ENCODE measurements at regions not wholly inside any gene's neighbourhood (a gene's known extent, or its start where the extent isn't known, plus 50 kb on each side); places are given as distances from the start of the nearest gene placed in this dataset.

DNA sequence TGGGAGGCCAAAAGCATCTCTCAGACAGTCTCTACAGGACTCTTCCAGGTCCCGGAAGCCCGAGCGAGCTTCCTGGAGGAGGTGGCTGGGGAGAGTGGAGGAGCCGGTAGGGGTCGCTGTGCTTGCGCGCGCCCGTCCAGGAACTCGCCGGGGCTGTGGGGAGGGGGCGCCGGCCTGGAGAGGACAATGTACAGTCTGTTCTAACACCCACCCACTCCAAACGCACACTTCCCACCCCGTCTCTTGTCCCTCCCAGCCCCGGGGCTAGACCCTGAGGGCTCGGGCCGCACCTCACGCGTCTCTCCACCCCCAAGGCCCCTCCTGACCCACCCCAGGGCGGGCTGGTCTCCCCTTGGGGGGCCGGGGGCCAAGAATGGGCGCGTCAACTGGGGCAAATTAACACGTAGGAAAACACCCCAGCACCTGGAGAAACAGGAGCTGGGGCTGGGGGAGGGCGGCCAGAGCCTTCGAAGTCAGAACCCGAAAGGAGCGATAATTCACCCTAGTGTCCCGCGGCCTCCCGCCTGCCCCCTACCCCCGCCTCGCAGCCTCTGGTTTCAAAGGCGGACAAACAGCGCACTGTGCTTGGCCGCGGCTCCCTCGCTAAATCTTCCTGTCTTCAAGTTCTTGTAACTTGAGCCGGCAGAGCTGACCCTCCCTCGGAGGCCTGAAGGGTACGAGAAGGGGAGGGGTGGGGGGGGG is 103.2 kb upstream of the FOXP4 start:
- no peak for DNase-seq
- Histone ChIP-seq H3K27me3 (peaks cover 4% of the 10 kb centered on the region), H3K4me1 (peaks cover 13% of the 10 kb centered on the region), H3K4me3 (peak overlapping the region; percentile 23), H3K36me3 (no peaks in the 10 kb centered on the region), H3K9me3 (no peaks in the 10 kb centered on the region), H3K27ac (no peak overlapping the region)
- intact Hi-C loops (cut with DNase I), result no loop called here
- TF ChIP-seq, protein P1, sequence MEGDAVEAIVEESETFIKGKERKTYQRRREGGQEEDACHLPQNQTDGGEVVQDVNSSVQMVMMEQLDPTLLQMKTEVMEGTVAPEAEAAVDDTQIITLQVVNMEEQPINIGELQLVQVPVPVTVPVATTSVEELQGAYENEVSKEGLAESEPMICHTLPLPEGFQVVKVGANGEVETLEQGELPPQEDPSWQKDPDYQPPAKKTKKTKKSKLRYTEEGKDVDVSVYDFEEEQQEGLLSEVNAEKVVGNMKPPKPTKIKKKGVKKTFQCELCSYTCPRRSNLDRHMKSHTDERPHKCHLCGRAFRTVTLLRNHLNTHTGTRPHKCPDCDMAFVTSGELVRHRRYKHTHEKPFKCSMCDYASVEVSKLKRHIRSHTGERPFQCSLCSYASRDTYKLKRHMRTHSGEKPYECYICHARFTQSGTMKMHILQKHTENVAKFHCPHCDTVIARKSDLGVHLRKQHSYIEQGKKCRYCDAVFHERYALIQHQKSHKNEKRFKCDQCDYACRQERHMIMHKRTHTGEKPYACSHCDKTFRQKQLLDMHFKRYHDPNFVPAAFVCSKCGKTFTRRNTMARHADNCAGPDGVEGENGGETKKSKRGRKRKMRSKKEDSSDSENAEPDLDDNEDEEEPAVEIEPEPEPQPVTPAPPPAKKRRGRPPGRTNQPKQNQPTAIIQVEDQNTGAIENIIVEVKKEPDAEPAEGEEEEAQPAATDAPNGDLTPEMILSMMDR (IDR thresholded peaks at IDR 0.05), result peak; percentile 48
- ATAC-seq, result peak; percentile 51

- Histone ChIP-seq H3K4me1 (peaks cover 13% of the 10 kb centered on the region), H3K27me3 (peaks cover 4% of the 10 kb centered on the region), H3K36me3 (no peaks in the 10 kb centered on the region), H3K27ac (no peak overlapping the region), H3K9me3 (no peaks in the 10 kb centered on the region), H3K4me3 (no peak overlapping the region)
- intact Hi-C loops (cut with DNase I), result no loop called here
- TF ChIP-seq, protein P1 (IDR thresholded peaks at IDR 0.05), result no peak
- ATAC-seq, result no peak
- DNase-seq, result no peak
These were observed 102.3 kb upstream of the FOXP4 start for GRCh38 chr6:41443616-41444525.

DNA sequence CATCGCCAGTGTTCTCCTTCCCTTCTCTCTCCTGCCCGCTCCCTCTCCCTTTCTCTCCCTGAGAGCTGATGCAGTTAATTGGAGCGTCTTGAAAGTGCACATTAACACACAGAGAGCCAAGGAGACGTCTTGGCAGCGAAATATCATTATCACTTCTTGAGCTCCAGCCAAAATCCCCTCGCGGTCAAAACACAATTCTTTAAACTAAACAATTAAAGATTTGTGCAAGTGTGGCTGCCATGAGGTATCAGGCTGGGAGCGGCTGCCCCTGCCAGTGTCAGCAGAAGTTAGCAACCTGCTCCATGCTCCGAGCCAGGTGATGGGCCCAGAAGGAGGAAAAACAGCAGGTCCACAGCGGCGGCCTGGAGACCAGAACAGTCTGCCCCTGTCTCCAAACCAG is 100.9 kb upstream of the FOXP4 start:
- Histone ChIP-seq H3K4me1 (peaks cover 13% of the 10 kb centered on the region), H3K27ac (no peak overlapping the region), H3K4me3 (no peak overlapping the region), H3K27me3 (peaks cover 4% of the 10 kb centered on the region), H3K9me3 (no peaks in the 10 kb centered on the region), H3K36me3 (no peaks in the 10 kb centered on the region)
- ATAC-seq (no peak), DNase-seq (no peak)
- TF ChIP-seq, protein P1 (IDR thresholded peaks at IDR 0.05), result no peak
- intact Hi-C loops (cut with DNase I), result no loop called here

DNA sequence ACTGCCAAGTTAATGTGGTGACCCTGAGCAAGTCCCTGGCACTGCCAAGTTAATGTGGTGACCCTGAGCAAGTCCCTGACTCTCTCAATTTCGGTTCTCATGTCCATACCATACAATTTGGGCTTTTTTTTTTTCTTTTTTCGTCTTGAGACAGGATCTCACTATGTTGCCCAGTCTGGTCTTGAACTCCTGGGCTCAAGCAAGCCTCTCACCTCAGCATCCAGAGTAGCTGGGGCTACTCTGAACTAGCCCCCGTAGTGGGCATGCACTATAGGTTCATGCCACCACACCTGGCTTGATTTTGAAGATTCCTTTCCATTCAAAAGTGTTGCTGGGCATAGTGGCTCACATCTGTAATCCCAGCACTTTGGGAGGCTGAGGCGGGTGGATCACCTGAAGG is 100.0 kb upstream of the FOXP4 start:
- Histone ChIP-seq H3K9me3 (no peaks in the 10 kb centered on the region), H3K4me3 (no peak overlapping the region), H3K27ac (no peak overlapping the region), H3K36me3 (no peaks in the 10 kb centered on the region), H3K4me1 (peaks cover 13% of the 10 kb centered on the region), H3K27me3 (peaks cover 4% of the 10 kb centered on the region)
- ATAC-seq (no peak), DNase-seq (no peak)
- TF ChIP-seq, protein P1 (IDR thresholded peaks at IDR 0.05), result no peak
- intact Hi-C loops (cut with DNase I), result no loop called here

- no peaks in the 10 kb centered on the region for H3K36me3 ChIP-seq
- ATAC-seq (no peak), DNase-seq (no peak)
- peaks cover 13% of the 10 kb centered on the region for H3K4me1 ChIP-seq
- intact Hi-C loops (cut with DNase I), result no loop called here
- no peak overlapping the region for H3K4me3 ChIP-seq
- H3K9me3 ChIP-seq, result no peaks in the 10 kb centered on the region
- peaks cover 4% of the 10 kb centered on the region for H3K27me3 ChIP-seq
- TF ChIP-seq, protein P1 (IDR thresholded peaks at IDR 0.05), result no peak
- no peak overlapping the region for H3K27ac ChIP-seq
These were observed 99.2 kb upstream of the FOXP4 start for GRCh38 chr6:41446907-41447545.
